Peyer's patch (tissue), 4 donors: ENCODE measurements at regions not wholly inside any gene's neighbourhood (a gene's known extent, or its start where the extent isn't known, plus 50 kb on each side); places are given as distances from the start of the nearest gene placed in this dataset.

ENCODE experiments used
- DNase-seq, 3 donors: peaks; one replicate each; pipeline ENCODE4 v3.0.0-alpha.2; 2017 to 2019
- H3K27ac ChIP-seq, 4 donors: fragments of 200-600 bp; sonication (generic); one replicate each; pipeline ENCODE4 v1.5.1; 2016 to 2019
- H3K27me3 ChIP-seq, 2 donors: fragments of 200-600 bp; sonication (generic); one replicate each; pipeline ENCODE4 v1.5.1; 2019
- H3K36me3 ChIP-seq, 3 donors: fragments of 200-600 bp; sonication (generic); one replicate each; pipeline ENCODE4 v1.5.1; 2016 to 2019
- H3K4me1 ChIP-seq, 4 donors: fragments of 200-600 bp; sonication (generic); one replicate each; pipeline ENCODE4 v1.5.1; 2016 to 2019
- H3K4me3 ChIP-seq, 4 donors: fragments of 200-600 bp; sonication (generic); 1 replicate in 3 of 4; 2 replicates in 1 of 4; pipeline ENCODE4 v1.5.1; 2016 to 2019; ENCODE audit warnings: mild to moderate bottlenecking in 1 of 4
- H3K9me3 ChIP-seq, 4 donors: fragments of 200-600 bp; sonication (generic); one replicate each; pipeline ENCODE4 v1.5.1; 2016 to 2019; ENCODE audit warnings: mild to moderate bottlenecking in 1 of 4
- CTCF ChIP-seq, 6 experiments: fragments of 450-650 bp in 4 of 6; fragments of 200-600 bp in 2 of 6; sonication (generic) in 1 of 6; IDR thresholded peaks; one replicate each; pipeline ENCODE4 v1.5.1; 2017 to 2019; ENCODE audit warnings: antibody characterized with exemption in 6 of 6, mild to moderate bottlenecking in 3 of 6, moderate library complexity in 1 of 6
- POLR2A ChIP-seq, 2 donors: fragments of 450-650 bp; IDR thresholded peaks; one replicate each; pipeline ENCODE4 v1.5.1; 2017; ENCODE audit warnings: antibody characterized with exemption in 2 of 2, mild to moderate bottlenecking in 2 of 2, moderate library complexity in 2 of 2

GRCh38 chr7:51471210-51471980 lies 154.8 kb upstream of the COBL start:
- H3K36me3 ChIP-seq, result no peaks in the 10 kb centered on the region
- TF ChIP-seq CTCF (IDR thresholded peaks at IDR 0.05) (no peak), POLR2A (IDR thresholded peaks at IDR 0.05) (no peak)
- no peaks in the 10 kb centered on the region for H3K4me1 ChIP-seq
- no peak for DNase-seq
- no peak overlapping the region for H3K4me3 ChIP-seq
- no peak overlapping the region for H3K27ac ChIP-seq
- H3K9me3 ChIP-seq, result no peaks in the 10 kb centered on the region
- H3K27me3 ChIP-seq, result no peaks in the 10 kb centered on the region

- H3K4me1 ChIP-seq, result no peaks in the 10 kb centered on the region
- no peaks in the 10 kb centered on the region for H3K9me3 ChIP-seq
- no peak for DNase-seq
- no peaks in the 10 kb centered on the region for H3K36me3 ChIP-seq
- no peak for TF ChIP-seq CTCF (IDR thresholded peaks at IDR 0.05)
- TF ChIP-seq POLR2A (IDR thresholded peaks at IDR 0.05), result no peak
- H3K27ac ChIP-seq, result no peak overlapping the region
- no peaks in the 10 kb centered on the region for H3K27me3 ChIP-seq
- H3K4me3 ChIP-seq, result no peak overlapping the region
These were observed 150.9 kb upstream of the COBL start for GRCh38 chr7:51467384-51468017.

- Histone ChIP-seq H3K4me3 (no peak overlapping the region), H3K4me1 (no peaks in the 10 kb centered on the region), H3K36me3 (no peaks in the 10 kb centered on the region), H3K27ac (no peak overlapping the region), H3K9me3 (no peaks in the 10 kb centered on the region), H3K27me3 (no peaks in the 10 kb centered on the region)
- DNase-seq, result no peak
- TF ChIP-seq CTCF (IDR thresholded peaks at IDR 0.05), result no peak
- TF ChIP-seq POLR2A (IDR thresholded peaks at IDR 0.05), result no peak
These were observed 143.2 kb upstream of the COBL start for GRCh38 chr7:51459809-51460208.

- no peaks in the 10 kb centered on the region for H3K36me3 ChIP-seq
- TF ChIP-seq CTCF (IDR thresholded peaks at IDR 0.05) (no peak), POLR2A (IDR thresholded peaks at IDR 0.05) (no peak)
- no peaks in the 10 kb centered on the region for H3K4me1 ChIP-seq
These were observed 142.1 kb upstream of the COBL start for GRCh38 chr7:51458693-51459092.

GRCh38 chr7:51457079-51457478 lies 140.5 kb upstream of the COBL start:
- TF ChIP-seq POLR2A (IDR thresholded peaks at IDR 0.05) (no peak), CTCF (IDR thresholded peaks at IDR 0.05) (no peak)
- H3K9me3 ChIP-seq, result no peaks in the 10 kb centered on the region
- no peak overlapping the region for H3K27ac ChIP-seq
- no peaks in the 10 kb centered on the region for H3K4me1 ChIP-seq
- no peaks in the 10 kb centered on the region for H3K36me3 ChIP-seq
- no peak overlapping the region for H3K4me3 ChIP-seq
- no peaks in the 10 kb centered on the region for H3K27me3 ChIP-seq
- DNase-seq, result no peak

More at GRCh38 chr7:51458693-51459092, 142.1 kb upstream of the COBL start:
- no peaks in the 10 kb centered on the region for H3K27me3 ChIP-seq
- no peaks in the 10 kb centered on the region for H3K9me3 ChIP-seq
- H3K27ac ChIP-seq, result no peak overlapping the region
- DNase-seq, result no peak
- H3K4me3 ChIP-seq, result no peak overlapping the region
